ENCODE measurements at regions not wholly inside any gene's neighbourhood (a gene's known extent, or its start where the extent isn't known, plus 50 kb on each side); places are given as distances from the start of the nearest gene placed in this dataset.
"Not testable (repeated sequence)": the region's sequence is repeated elsewhere in the genome, so short reads cannot be mapped to it uniquely, and the experiment has no call there.

- no peak for DNase-seq
Measured at GRCh38 chr21:35382696-35383095, 333.6 kb upstream of the RUNX1 start.

- DNase-seq = no peak
Measured at GRCh38 chr21:35381743-35382310, 332.7 kb upstream of the RUNX1 start.

GRCh38 chr21:35380304-35380703, 331.2 kb upstream of the RUNX1 start:
- DNase-seq = not testable (repeated sequence)

GRCh38 chr21:35378881-35379280, 329.8 kb upstream of the RUNX1 start:
- DNase-seq = no peak

- no peak for DNase-seq
Measured at GRCh38 chr21:35377505-35378090, 328.5 kb upstream of the RUNX1 start.

GRCh38 chr21:35376406-35377135, 327.5 kb upstream of the RUNX1 start:
- DNase-seq = no peak

- no peak for DNase-seq
Measured at GRCh38 chr21:35375115-35375514, 326.0 kb upstream of the RUNX1 start.

GRCh38 chr21:35373998-35374397, 324.9 kb upstream of the RUNX1 start:
- no peak for DNase-seq

- DNase-seq = no peak
Measured at GRCh38 chr21:35372201-35372600, 323.1 kb upstream of the RUNX1 start.

GRCh38 chr21:35370671-35371070, 321.6 kb upstream of the RUNX1 start:
- DNase-seq = no peak

- DNase-seq = no peak
Measured at GRCh38 chr21:35370071-35370470, 321.0 kb upstream of the RUNX1 start.

- DNase-seq = no peak
Measured at GRCh38 chr21:35368326-35368725, 319.2 kb upstream of the RUNX1 start.

GRCh38 chr21:35367553-35367952, 318.5 kb upstream of the RUNX1 start:
- DNase-seq = no peak

GRCh38 chr21:35366394-35367080, 317.4 kb upstream of the RUNX1 start:
- DNase-seq = no peak

GRCh38 chr21:35363458-35363857, 314.4 kb upstream of the RUNX1 start:
- DNase-seq = no peak

GRCh38 chr21:35361988-35362387, 312.9 kb upstream of the RUNX1 start:
- no peak for DNase-seq

- no peak for DNase-seq
Measured at GRCh38 chr21:35360870-35361570, 311.9 kb upstream of the RUNX1 start.

- no peak for DNase-seq
Measured at GRCh38 chr21:35359076-35359475, 310.0 kb upstream of the RUNX1 start.

- no peak for DNase-seq
Measured at GRCh38 chr21:35358008-35358407, 308.9 kb upstream of the RUNX1 start.

- DNase-seq = no peak
Measured at GRCh38 chr21:35357041-35357780, 308.1 kb upstream of the RUNX1 start.

- no peak for DNase-seq
Measured at GRCh38 chr21:35354078-35354477, 305.0 kb upstream of the RUNX1 start.

GRCh38 chr21:35352793-35353192, 303.7 kb upstream of the RUNX1 start:
- DNase-seq = no peak
